Inferior parietal cortex (tissue), 1 donor: ENCODE measurements at regions not wholly inside any gene's neighbourhood (a gene's known extent, or its start where the extent isn't known, plus 50 kb on each side); places are given as distances from the start of the nearest gene placed in this dataset.

Source experiments
- DNase-seq: peaks from one replicate; pipeline ENCODE4 v3.0.0-alpha.2; 2016; ENCODE audit errors: extremely low spot score

- DNase-seq, result no peak
Measured at GRCh38 chr3:96169111-96169766, 645.2 kb upstream of the EPHA6 start.

GRCh38 chr3:96172917-96173316, 641.5 kb upstream of the EPHA6 start:
- no peak for DNase-seq

- no peak for DNase-seq
Measured at GRCh38 chr3:96175500-96175899, 638.9 kb upstream of the EPHA6 start.

- no peak for DNase-seq
Measured at GRCh38 chr3:96182756-96183155, 631.6 kb upstream of the EPHA6 start.

DNA sequence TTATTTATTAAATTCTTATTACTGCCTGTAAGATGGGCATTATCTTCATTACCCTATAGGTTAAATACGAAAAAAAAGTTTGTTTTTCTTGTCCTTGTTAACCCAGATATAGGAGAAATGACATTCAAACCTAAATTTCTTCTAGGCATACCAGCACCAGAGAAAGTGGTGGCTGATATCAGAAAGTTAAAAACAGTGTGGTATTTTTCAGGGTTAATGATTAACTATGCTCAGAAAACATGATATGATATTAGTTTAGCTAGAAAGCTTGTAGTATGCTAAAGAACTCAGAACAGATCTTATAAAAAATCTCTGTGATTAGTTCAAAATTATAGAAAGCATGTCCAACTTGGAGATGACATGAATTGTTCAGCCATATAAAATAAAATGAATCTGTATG, 630.5 kb upstream of the EPHA6 start:
- no peak for DNase-seq

- no peak for DNase-seq
Measured at GRCh38 chr3:96190024-96190616, 624.3 kb upstream of the EPHA6 start.

GRCh38 chr3:96192966-96193550, 621.3 kb upstream of the EPHA6 start:
- no peak for DNase-seq

DNA sequence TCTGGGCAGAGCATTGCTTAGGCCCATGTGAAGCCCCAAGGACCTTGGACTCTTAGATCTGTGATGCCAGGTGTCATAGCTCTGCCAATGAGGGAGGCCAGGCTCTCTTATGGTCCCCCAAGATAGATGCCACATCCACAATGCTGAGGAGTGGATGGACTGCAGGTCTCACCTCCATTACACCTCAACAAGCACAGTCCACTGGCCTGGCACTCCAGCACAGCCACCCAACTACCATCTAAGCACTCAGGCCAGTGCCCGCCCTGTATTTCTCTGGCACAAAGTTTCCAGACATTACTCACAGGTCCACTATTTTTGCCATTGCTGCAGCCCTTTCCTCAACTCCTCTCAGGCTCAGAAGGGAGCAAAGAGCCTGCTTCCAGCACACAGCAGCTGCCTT, 613.5 kb upstream of the EPHA6 start:
- DNase-seq, result no peak

DNA sequence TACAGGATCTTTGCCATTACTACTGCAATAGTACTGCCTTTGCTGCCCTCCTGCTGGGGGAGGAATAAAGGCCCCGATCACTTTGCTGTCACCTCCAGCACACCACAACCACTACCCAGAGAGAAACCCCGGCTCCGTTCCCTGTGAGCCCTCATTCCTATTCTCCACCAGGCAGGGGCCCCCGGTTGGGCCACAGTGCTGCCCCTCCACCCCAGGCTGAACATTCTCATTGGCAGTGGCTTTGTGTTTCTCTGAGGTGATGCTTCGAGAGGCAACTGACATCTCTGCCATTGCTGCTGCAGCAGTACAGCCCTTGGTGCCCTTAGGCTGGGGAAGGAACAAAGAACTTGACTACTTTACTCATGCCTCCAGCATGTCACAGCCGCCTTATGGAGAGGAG, 612.9 kb upstream of the EPHA6 start:
- no peak for DNase-seq

- DNase-seq, result no peak
Measured at GRCh38 chr3:96202181-96202580, 612.2 kb upstream of the EPHA6 start.

DNA sequence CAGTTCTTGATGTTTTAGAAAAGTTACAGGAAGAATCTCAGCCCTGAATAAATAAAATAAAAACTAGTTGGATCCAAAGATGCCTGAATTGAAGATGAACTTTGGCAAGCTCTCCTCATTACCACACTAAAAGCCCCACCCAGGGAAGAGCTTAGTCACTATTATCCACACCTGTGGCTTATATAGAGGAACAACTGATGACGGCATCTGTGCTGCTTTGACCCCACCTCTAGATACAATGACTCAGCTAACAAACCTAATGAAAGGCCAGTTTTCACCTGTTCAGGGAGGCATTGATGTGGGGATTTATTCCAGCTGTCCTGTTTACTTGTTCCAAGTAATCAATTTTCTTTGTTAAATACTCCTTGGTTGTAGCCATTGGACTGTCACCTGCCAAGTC, 604.7 kb upstream of the EPHA6 start:
- DNase-seq, result no peak

DNA sequence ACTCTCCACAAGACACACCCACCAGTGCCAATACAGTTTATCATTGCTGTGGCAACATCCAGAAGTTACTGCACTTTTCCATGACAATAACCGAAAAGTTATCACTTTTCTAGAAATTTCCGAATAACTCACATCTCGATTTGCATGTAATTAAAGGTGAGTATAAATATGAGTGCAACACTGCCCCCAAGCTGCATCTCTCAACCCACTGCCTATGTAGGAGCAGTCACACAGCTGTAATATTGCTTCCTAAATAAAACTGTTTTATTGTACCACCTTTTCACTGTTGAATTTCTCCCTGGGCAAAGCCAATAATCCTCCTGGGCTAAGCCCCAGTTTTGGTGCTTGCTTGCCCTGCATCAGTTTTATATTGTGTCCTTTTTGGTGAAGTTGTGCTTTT, 601.0 kb upstream of the EPHA6 start:
- DNase-seq, result no peak

- DNase-seq, result no peak
Measured at GRCh38 chr3:96214941-96215340, 599.5 kb upstream of the EPHA6 start.

DNA sequence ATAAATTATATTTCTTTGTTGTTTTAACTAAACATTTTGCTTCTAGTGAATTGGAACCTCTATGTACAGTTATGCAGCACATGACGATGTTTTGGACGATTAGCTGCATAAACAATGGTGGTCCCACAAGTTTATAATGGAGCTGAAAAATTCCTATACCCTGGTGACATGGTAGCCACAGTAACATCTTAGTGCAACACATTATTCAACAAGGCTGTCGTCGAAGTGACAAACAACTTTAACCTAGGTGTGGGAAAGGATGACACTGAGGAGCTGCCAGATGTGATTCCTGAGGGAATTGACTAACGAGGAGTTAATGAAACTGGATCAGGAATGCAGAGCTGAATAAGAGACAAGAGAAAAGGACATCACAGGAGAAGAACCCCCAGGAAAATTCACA, 588.9 kb upstream of the EPHA6 start:
- no peak for DNase-seq

DNA sequence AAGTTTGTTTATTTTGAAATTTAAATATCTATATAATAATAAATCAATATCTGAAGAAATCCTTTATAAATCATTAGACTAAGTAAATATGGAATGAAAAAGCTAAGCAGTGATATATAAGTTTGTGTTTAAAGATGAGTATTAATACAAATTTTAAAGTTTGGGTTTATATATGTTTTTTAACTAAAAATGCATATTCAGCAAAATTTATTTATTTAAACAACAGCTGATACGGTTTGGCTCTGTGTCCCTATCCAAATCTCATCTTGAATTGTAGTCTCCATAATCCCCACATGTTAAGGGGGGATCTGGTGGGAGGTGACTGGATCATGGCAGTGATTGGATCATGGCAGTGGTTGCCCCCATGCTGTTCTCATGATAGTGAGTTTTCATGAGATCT, 580.7 kb upstream of the EPHA6 start:
- DNase-seq, result no peak

- DNase-seq, result peak; percentile 4
Measured at GRCh38 chr3:96236522-96236921, 577.9 kb upstream of the EPHA6 start.

DNA sequence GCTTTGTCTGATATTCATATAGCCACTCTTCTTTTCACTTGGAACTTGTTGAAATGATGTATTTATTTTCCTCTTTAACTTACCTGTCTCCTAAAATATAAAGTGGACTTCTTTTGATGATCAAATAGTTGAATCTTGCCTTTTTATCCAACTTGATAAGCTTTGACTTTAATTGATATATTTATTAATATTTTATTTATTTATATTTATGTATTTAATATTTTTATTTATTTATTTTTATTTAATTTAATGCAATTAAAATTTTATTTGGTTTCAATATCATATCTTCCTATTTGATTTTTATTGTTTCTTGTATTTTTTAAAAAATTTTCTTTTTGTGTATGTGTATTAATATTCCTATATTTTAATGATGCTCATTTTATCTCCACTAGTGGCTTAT, 555.1 kb upstream of the EPHA6 start:
- DNase-seq, result no peak

DNA sequence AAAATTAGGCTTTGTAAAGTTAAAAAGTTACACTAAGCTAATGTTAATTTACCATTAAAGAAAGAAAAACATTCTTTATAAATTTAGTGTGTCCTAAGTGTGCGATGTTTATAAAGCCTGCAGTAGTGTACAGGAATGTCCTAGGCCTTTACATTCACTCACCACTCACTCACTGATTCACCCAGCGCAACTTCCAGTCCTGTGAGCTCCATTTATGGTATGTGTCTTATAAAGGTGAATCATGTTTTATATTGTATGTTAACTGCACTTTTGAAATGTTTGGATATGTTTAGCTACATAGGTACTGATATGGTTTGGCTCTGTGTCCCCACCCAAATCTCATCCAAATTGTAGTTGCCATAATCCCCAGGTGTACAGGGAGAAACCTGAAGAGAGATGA, 549.7 kb upstream of the EPHA6 start:
- DNase-seq, result no peak

GRCh38 chr3:96266395-96267190, 547.8 kb upstream of the EPHA6 start:
- DNase-seq, result no peak

DNA sequence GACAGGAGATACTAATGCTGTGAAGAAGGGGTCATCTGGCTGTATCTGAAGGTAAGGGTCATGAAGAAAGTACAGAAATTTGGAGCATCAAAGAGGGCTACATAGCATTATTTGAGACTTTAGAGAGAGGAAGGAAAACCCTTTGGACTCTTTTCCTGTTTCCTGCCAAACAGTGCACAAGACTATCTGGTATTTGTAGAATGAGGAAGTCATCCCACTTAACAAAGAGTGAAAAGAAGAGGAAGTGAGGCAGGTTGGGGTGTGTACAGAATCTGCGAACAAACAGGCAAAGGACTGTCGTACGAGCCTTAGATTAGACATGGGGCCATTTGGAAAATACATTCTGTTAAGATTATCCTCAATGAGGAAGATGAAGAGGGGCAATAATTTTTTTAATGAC, 546.8 kb upstream of the EPHA6 start:
- DNase-seq, result no peak

GRCh38 chr3:96294143-96294542, 520.3 kb upstream of the EPHA6 start:
- DNase-seq, result no peak

DNA sequence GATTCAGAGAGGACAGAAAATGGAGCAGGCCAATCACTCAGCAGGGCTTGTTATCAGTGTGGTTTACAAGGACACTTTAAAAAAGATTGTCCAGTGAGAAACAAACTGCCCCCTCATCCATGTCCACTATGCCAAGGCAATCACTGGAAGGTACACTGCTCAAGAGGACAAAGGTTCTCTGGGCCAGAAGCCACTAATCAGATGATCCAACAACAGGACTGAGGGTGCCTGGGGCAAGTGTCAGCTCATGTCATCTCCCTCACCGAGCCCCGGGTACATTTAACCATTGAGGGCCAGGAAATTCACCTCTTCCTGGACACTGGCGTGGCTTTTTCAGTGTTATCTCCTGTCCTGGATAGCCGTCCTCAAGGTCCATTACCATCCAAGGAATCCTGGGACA, 513.7 kb upstream of the EPHA6 start:
- no peak for DNase-seq

- DNase-seq, result no peak
Measured at GRCh38 chr3:96319166-96319565, 495.2 kb upstream of the EPHA6 start.
